ENCODE measurements at regions not wholly inside any gene's neighbourhood (a gene's known extent, or its start where the extent isn't known, plus 50 kb on each side); places are given as distances from the start of the nearest gene placed in this dataset.
"Not testable (repeated sequence)": the region's sequence is repeated elsewhere in the genome, so short reads cannot be mapped to it uniquely, and the experiment has no call there.

GRCh38 chr3:35295906-35296305 is 343.4 kb upstream of the ARPP21 start:
- no peak for ATAC-seq (ENCODE audit: low FRiP score)
- TF ChIP-seq CTCF (IDR thresholded peaks at IDR 0.05) = no peak
- no peak for DNase-seq (ENCODE audit: low spot score)

GRCh38 chr3:35296533-35296932 is 342.8 kb upstream of the ARPP21 start:
- no peak for DNase-seq (ENCODE audit: low spot score)
- no peak for TF ChIP-seq CTCF (IDR thresholded peaks at IDR 0.05)
- no peak for ATAC-seq (ENCODE audit: low FRiP score)

- DNase-seq (ENCODE audit: low spot score); ATAC-seq (ENCODE audit: low FRiP score): not testable (repeated sequence)
Observed at GRCh38 chr3:35296944-35297343, 342.4 kb upstream of the ARPP21 start.

- no peak for DNase-seq (ENCODE audit: low spot score)
- no peak for ATAC-seq (ENCODE audit: low FRiP score)
- TF ChIP-seq CTCF (IDR thresholded peaks at IDR 0.05) = no peak
Observed at GRCh38 chr3:35305406-35305805, 333.9 kb upstream of the ARPP21 start.

GRCh38 chr3:35307296-35307695 is 332.0 kb upstream of the ARPP21 start:
- no peak for ATAC-seq (ENCODE audit: low FRiP score)

GRCh38 chr3:35316841-35317240 is 322.5 kb upstream of the ARPP21 start:
- ATAC-seq (ENCODE audit: low FRiP score); DNase-seq (ENCODE audit: low spot score): not testable (repeated sequence)

More at GRCh38 chr3:35307296-35307695, 332.0 kb upstream of the ARPP21 start:
- DNase-seq (ENCODE audit: low spot score) = no peak
- TF ChIP-seq CTCF (IDR thresholded peaks at IDR 0.05) = no peak

- no peak for TF ChIP-seq CTCF (IDR thresholded peaks at IDR 0.05)
- DNase-seq (ENCODE audit: low spot score) (no peak), ATAC-seq (ENCODE audit: low FRiP score) (no peak)
Observed at GRCh38 chr3:35320646-35321407, 318.5 kb upstream of the ARPP21 start.

- no peak for ATAC-seq (ENCODE audit: low FRiP score)
- TF ChIP-seq CTCF (IDR thresholded peaks at IDR 0.05) = no peak
- DNase-seq (ENCODE audit: low spot score) = no peak
Observed at GRCh38 chr3:35322070-35322469, 317.3 kb upstream of the ARPP21 start.

Measured in omental fat pad (tissue), 3 donors.